ENCODE measurements at regions not wholly inside any gene's neighbourhood (a gene's known extent, or its start where the extent isn't known, plus 50 kb on each side); places are given as distances from the start of the nearest gene placed in this dataset.

- no peak for TF ChIP-seq CTCF (IDR thresholded peaks at IDR 0.05)
- TF ChIP-seq EZH2 (IDR thresholded peaks at IDR 0.05; ENCODE audit: borderline replicate concordance, insufficient read depth, low read depth, low read length, poor library complexity, severe bottlenecking), result no peak
Observed at GRCh38 chr5:168089201-168089887, 202.1 kb upstream of the WWC1 start.
